ENCODE measurements at regions not wholly inside any gene's neighbourhood (a gene's known extent, or its start where the extent isn't known, plus 50 kb on each side); places are given as distances from the start of the nearest gene placed in this dataset.

GRCh38 chr3:16102905-16103364 is 71.5 kb upstream of the GALNT15 start:
- Histone ChIP-seq H3K27ac (no peak overlapping the region), H3K27me3 (no peaks in the 10 kb centered on the region), H3K36me3 (no peaks in the 10 kb centered on the region), H3K4me1 (no peaks in the 10 kb centered on the region), H3K9me3 (no peaks in the 10 kb centered on the region), H3K4me3 (no peak overlapping the region)
- intact Hi-C loops (cut with DNase I; ENCODE audit: low total_unique reads) = no loop called here
- DNase-seq = no peak
- TF ChIP-seq CTCF (IDR thresholded peaks at IDR 0.05) (no peak), POLR2A (IDR thresholded peaks at IDR 0.05) (no peak)

DNA sequence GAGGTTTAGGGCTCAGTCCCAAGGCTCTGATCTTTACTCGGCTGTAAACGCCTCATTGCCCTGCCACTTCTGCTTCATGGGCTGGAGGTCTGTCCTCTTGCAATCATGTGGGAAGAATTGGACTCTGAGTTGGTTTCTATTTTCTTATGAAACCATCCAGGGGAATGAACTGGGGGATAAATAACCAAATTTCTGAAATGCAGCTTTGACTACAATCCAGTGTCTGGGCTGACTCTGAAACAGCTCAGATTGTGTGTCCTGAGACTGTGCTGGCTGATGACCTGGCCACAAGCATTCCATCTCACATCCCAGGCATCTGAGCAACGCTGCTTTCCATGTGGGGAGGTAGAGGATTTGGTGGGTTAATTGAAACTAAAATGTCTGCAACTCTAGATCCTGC is 71.0 kb upstream of the GALNT15 start:
- DNase-seq = no peak
- Histone ChIP-seq H3K27me3 (no peaks in the 10 kb centered on the region), H3K4me1 (no peaks in the 10 kb centered on the region), H3K4me3 (no peak overlapping the region), H3K27ac (no peak overlapping the region), H3K9me3 (no peaks in the 10 kb centered on the region), H3K36me3 (no peaks in the 10 kb centered on the region)
- intact Hi-C loops (cut with DNase I; ENCODE audit: low total_unique reads) = no loop called here
- TF ChIP-seq POLR2A (IDR thresholded peaks at IDR 0.05) (no peak), CTCF (IDR thresholded peaks at IDR 0.05) (no peak)

DNA sequence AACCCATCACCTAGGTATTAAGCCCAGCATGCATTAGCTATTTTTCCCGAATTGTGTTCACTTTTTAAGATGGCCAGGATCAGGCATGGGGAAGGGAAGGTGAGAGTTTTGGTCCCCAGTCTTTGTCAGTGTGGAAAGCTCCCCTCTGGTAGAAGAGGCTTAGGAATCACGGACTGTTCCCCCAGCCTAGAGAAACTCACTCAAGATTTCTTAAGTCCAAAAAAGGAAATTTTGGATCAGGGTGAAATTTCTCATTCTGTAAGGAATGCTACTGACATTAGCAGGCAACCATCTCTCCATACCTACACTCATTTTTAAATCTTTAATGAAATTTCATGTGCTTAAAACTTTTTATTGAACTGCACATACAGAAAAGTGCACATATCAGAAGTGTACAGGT is 70.3 kb upstream of the GALNT15 start:
- Histone ChIP-seq H3K36me3 (no peaks in the 10 kb centered on the region), H3K27ac (no peak overlapping the region), H3K27me3 (no peaks in the 10 kb centered on the region), H3K4me1 (no peaks in the 10 kb centered on the region), H3K9me3 (no peaks in the 10 kb centered on the region), H3K4me3 (no peak overlapping the region)
- TF ChIP-seq CTCF (IDR thresholded peaks at IDR 0.05) (no peak), POLR2A (IDR thresholded peaks at IDR 0.05) (no peak)
- intact Hi-C loops (cut with DNase I; ENCODE audit: low total_unique reads) = no loop called here
- no peak for DNase-seq

DNA sequence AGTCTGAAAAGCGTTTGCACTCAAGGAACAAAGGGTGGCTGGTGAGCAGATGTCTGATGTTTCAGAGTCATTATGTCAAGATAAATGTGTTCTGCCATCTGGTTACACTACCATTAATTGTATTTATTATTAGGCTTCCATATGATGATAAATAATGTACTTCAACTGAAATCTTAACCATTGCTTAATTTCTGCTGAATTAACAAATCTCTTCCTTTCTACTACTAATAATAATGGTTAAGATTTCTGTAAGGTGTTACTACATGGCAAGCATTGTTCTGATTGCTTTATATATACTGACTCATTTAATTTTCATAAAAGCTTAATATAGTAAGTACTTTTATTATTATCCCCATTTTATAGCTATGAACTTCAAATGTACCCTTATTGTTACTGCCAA is 68.4 kb upstream of the GALNT15 start:
- no peak for TF ChIP-seq POLR2A (IDR thresholded peaks at IDR 0.05)
- TF ChIP-seq CTCF (IDR thresholded peaks at IDR 0.05) = no peak
- Histone ChIP-seq H3K9me3 (no peaks in the 10 kb centered on the region), H3K27me3 (no peaks in the 10 kb centered on the region), H3K27ac (no peak overlapping the region), H3K4me1 (no peaks in the 10 kb centered on the region), H3K36me3 (no peaks in the 10 kb centered on the region), H3K4me3 (no peak overlapping the region)
- DNase-seq = no peak
- intact Hi-C loops (cut with DNase I; ENCODE audit: low total_unique reads) = no loop called here

DNA sequence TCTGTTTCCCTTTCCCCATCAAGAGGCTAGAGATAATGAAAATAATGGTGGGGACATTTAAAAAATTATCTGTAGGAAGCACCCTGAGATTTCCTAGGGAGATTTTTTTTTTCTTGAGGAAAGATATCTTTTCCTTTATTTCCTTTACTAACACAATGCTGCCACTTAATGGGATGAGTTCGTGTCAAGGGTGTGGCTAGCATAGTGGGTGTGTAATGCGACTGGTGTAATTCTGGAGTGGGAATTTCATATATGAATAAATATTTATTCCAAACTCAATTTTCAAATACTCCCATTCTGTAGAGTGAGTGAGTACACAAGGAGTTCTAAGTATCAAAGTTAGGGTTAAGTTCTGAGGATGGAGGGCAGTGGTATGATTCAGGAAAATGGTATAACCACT is 66.1 kb upstream of the GALNT15 start:
- DNase-seq = no peak
- H3K9me3 ChIP-seq = no peaks in the 10 kb centered on the region
- H3K4me1 ChIP-seq = no peaks in the 10 kb centered on the region
- TF ChIP-seq POLR2A (IDR thresholded peaks at IDR 0.05) (no peak), CTCF (IDR thresholded peaks at IDR 0.05) (no peak)
- no peak overlapping the region for H3K27ac ChIP-seq
- intact Hi-C loops (cut with DNase I; ENCODE audit: low total_unique reads) = no loop called here
- no peaks in the 10 kb centered on the region for H3K27me3 ChIP-seq
- H3K4me3 ChIP-seq = no peak overlapping the region
- no peaks in the 10 kb centered on the region for H3K36me3 ChIP-seq

Measured in uterus (tissue), 3 donors.